ENCODE measurements at regions not wholly inside any gene's neighbourhood (a gene's known extent, or its start where the extent isn't known, plus 50 kb on each side); places are given as distances from the start of the nearest gene placed in this dataset.

GRCh38 chr17:71699907-71700306 is 420.9 kb upstream of the SOX9 start:
- intact Hi-C loops (cut with micrococcal nuclease) (no loop called here), dilution Hi-C loops (cut with MboI; ENCODE audit: extremely low pct_ligation_motif_present, low sequenced_read_pairs) (no loop called here)
- Histone ChIP-seq H3K27me3 (ENCODE audit: control insufficient read depth in 2 of 2, insufficient read depth in 2 of 2, low read length in 2 of 2) (no peaks in the 10 kb centered on the region), H3K79me2 (ENCODE audit: control insufficient read depth, insufficient read depth, low read length) (no peaks in the 10 kb centered on the region), H3K4me1 (ENCODE audit: control insufficient read depth, extremely low read depth, insufficient read depth, low read length) (no peaks in the 10 kb centered on the region), H3K9me1 (replicated peaks; ENCODE audit: control insufficient read depth, extremely low read depth, insufficient read depth, low read length) (no peaks in the 10 kb centered on the region), H3K36me3 (ENCODE audit: control insufficient read depth in 2 of 2, extremely low read depth in 1 of 2, insufficient read depth in 2 of 2, low read length in 2 of 2) (no peaks in the 10 kb centered on the region), H3K4me3 (replicated peaks in 1 of 3; ENCODE audit: insufficient read depth in 1 of 3, low read depth in 1 of 3, low read length in 3 of 3) (no peak overlapping the region), H2AFZ (ENCODE audit: low read depth, low read length) (no peak overlapping the region), H3K4me2 (ENCODE audit: insufficient read depth, low read length) (no peak overlapping the region), H3K9me3 (replicated peaks; ENCODE audit: control insufficient read depth, insufficient read depth, low read length) (peaks cover 2% of the 10 kb centered on the region), H3K27ac (ENCODE audit: insufficient read depth, low read depth, low read length) (no peak overlapping the region), H3K9ac (replicated peaks; ENCODE audit: extremely low read depth, insufficient read depth, low read length) (no peak overlapping the region), H4K20me1 (replicated peaks; ENCODE audit: control insufficient read depth, extremely low read depth, insufficient read depth, low read length) (no peaks in the 10 kb centered on the region)
- FAIRE-seq = no peak
- DNase-seq (ENCODE audit: low read depth, low spot score) = no peak
- BruUV-seq (replicated peaks) = no TSS peak
- ChIA-PET CTCF (no interaction called here), POLR2A (no interaction called here)
- TF ChIP-seq EZH2 (IDR thresholded peaks at IDR 0.05; ENCODE audit: borderline replicate concordance, low read depth, low read length, severe bottlenecking) = no peak
- no peak for TF ChIP-seq FOS (IDR thresholded peaks at IDR 0.05; ENCODE audit: borderline replicate concordance, insufficient read depth, low read length)
- no peak for TF ChIP-seq MYC (IDR thresholded peaks at IDR 0.05; ENCODE audit: low read depth, low read length)
- TF ChIP-seq POLR2A (IDR thresholded peaks at IDR 0.05; ENCODE audit: low read depth, low read length) = no peak
- TF ChIP-seq, protein P1, sequence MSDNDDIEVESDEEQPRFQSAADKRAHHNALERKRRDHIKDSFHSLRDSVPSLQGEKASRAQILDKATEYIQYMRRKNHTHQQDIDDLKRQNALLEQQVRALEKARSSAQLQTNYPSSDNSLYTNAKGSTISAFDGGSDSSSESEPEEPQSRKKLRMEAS (IDR thresholded peaks at IDR 0.05; ENCODE audit: insufficient read depth, insufficient read length) = no peak
- TF ChIP-seq GATA2 (IDR thresholded peaks at IDR 0.05; ENCODE audit: insufficient read depth, insufficient read length, low read depth, low read length) = no peak
- TF ChIP-seq JUN (IDR thresholded peaks at IDR 0.05; ENCODE audit: borderline replicate concordance, insufficient read depth, insufficient read length, low read depth) = no peak
- no peak for TF ChIP-seq POLR2AphosphoS5 (IDR thresholded peaks at IDR 0.05; ENCODE audit: insufficient read depth, low read depth, low read length)
- no peak for TF ChIP-seq CTCF (IDR thresholded peaks at IDR 0.05; ENCODE audit: extremely low read depth in 1 of 2, insufficient read depth in 1 of 2, low read depth in 1 of 2, low read length in 2 of 2)

All from endothelial cell of umbilical vein (primary cell).